Esophagus mucosa (tissue), 1 donor: ENCODE measurements at regions not wholly inside any gene's neighbourhood (a gene's known extent, or its start where the extent isn't known, plus 50 kb on each side); places are given as distances from the start of the nearest gene placed in this dataset.
"Not testable (repeated sequence)": the region's sequence is repeated elsewhere in the genome, so short reads cannot be mapped to it uniquely, and the experiment has no call there.

Experiments
- ATAC-seq: fragments of 200-7000 bp; cut with Tn5 transposase; one replicate; pipeline ENCODE4 v1.9.1; 2020
- donor health status: DM: yes; HTN: yes; CAD: no.

- no peak for ATAC-seq
Observed at GRCh38 chr1:21385022-21385421, 54.9 kb upstream of the NBPF3 start.

- no peak for ATAC-seq
Observed at GRCh38 chr1:21384620-21385019, 55.3 kb upstream of the NBPF3 start.

- no peak for ATAC-seq
Observed at GRCh38 chr1:21383785-21384401, 56.0 kb upstream of the NBPF3 start.

GRCh38 chr1:21381354-21381753 is 58.6 kb upstream of the NBPF3 start:
- peak; percentile 28 for ATAC-seq

- not testable (repeated sequence) for ATAC-seq
Observed at GRCh38 chr1:21380147-21380546, 59.8 kb upstream of the NBPF3 start.

- ATAC-seq, result peak; percentile 86
Observed at GRCh38 chr1:21379571-21379970, 60.4 kb upstream of the NBPF3 start.

GRCh38 chr1:21378705-21379494 is 61.0 kb upstream of the NBPF3 start:
- ATAC-seq, result peak; percentile 84

- ATAC-seq, result no peak
Observed at GRCh38 chr1:21372383-21372782, 67.6 kb upstream of the NBPF3 start.

- ATAC-seq, result no peak
Observed at GRCh38 chr1:21369905-21370304, 70.0 kb upstream of the NBPF3 start.

- peak; percentile 78 for ATAC-seq
Observed at GRCh38 chr1:21368515-21369289, 71.2 kb upstream of the NBPF3 start.

- not testable (repeated sequence) for ATAC-seq
Observed at GRCh38 chr1:21367973-21368514, 71.9 kb upstream of the NBPF3 start.

GRCh38 chr1:21366288-21366687 is 73.6 kb upstream of the NBPF3 start:
- ATAC-seq, result peak; percentile 6

GRCh38 chr1:21365036-21365435 is 74.8 kb upstream of the ECE1 start:
- no peak for ATAC-seq

- ATAC-seq, result peak; percentile 22
Observed at GRCh38 chr1:21362096-21362495, 71.8 kb upstream of the ECE1 start.

GRCh38 chr1:21361506-21361905 is 71.2 kb upstream of the ECE1 start:
- peak; percentile 40 for ATAC-seq

GRCh38 chr1:21357161-21357560 is 66.9 kb upstream of the ECE1 start:
- ATAC-seq, result no peak

- peak; percentile 95 for ATAC-seq
Observed at GRCh38 chr1:21355956-21356355, 65.7 kb upstream of the ECE1 start.

- no peak for ATAC-seq
Observed at GRCh38 chr1:21352586-21352985, 62.3 kb upstream of the ECE1 start.

GRCh38 chr1:21351901-21352300 is 61.6 kb upstream of the ECE1 start:
- no peak for ATAC-seq

GRCh38 chr1:21350202-21350885 is 60.1 kb upstream of the ECE1 start:
- ATAC-seq, result no peak

GRCh38 chr1:21349693-21350092 is 59.4 kb upstream of the ECE1 start:
- ATAC-seq, result no peak

GRCh38 chr1:21347072-21347581 is 56.9 kb upstream of the ECE1 start:
- no peak for ATAC-seq
